H1 (cell line): ENCODE measurements at regions not wholly inside any gene's neighbourhood (a gene's known extent, or its start where the extent isn't known, plus 50 kb on each side); places are given as distances from the start of the nearest gene placed in this dataset.

Experiments
- CTCF ChIA-PET: fragments of 300-600 bp; sonication (Branson Sonifier 250); formaldehyde crosslinking; loops from one replicate; lab custom pipeline; 2021; ENCODE audit not compliant: partially characterized antibody; lab: Charles Lee
- POLR2A ChIA-PET: fragments of 300-600 bp; sonication (Branson Sonifier 250); formaldehyde crosslinking; loops from one replicate; lab custom pipeline; 2021; ENCODE audit warnings: inconsistent platforms; ENCODE audit not compliant: partially characterized antibody; lab: Charles Lee
- DNase-seq, 2 experiments: peaks; one replicate each; pipeline versions ENCODE4 v3.0.0 to v3.0.0-alpha.2; 2010 to 2022; ENCODE audit warnings: low spot score in 2 of 2, low read depth in 1 of 2, mixed read lengths in 1 of 2
- FAIRE-seq: peaks from 2 replicates; lab custom pipeline; 2011; peaks lifted over from hg19 to GRCh38; lab: Jason Lieb, UNC
- H2AFZ ChIP-seq: 2 replicates; pipeline ENCODE4 v1.8.1; 2012; ENCODE audit warnings: low read length, inconsistent platforms
- H2AK5ac ChIP-seq: 2 replicates; pipeline ENCODE4 v1.6.1; 2013; ENCODE audit warnings: low read depth, low read length
- H2BK120ac ChIP-seq: replicated peaks from 2 replicates; pipeline ENCODE3; 2013; ENCODE audit warnings: low read depth, low read length, inconsistent platforms
- H2BK12ac ChIP-seq: 2 replicates; pipeline ENCODE4 v1.6.1; 2013; ENCODE audit warnings: low read depth, low read length
- H2BK15ac ChIP-seq: 2 replicates; pipeline ENCODE4 v1.6.1; 2013; ENCODE audit warnings: low read length
- H2BK20ac ChIP-seq: 2 replicates; pipeline ENCODE4 v1.6.1; 2013; ENCODE audit warnings: low read length
- H2BK5ac ChIP-seq: 2 replicates; pipeline ENCODE4 v1.6.1; 2013; ENCODE audit warnings: low read depth, low read length
- H3K14ac ChIP-seq: 2 replicates; pipeline ENCODE4 v1.6.1; 2013; ENCODE audit warnings: inconsistent platforms; ENCODE audit not compliant: insufficient read length
- H3K18ac ChIP-seq: 2 replicates; pipeline ENCODE4 v1.6.1; 2013; ENCODE audit warnings: low read length; ENCODE audit errors: extremely low read depth
- H3K23ac ChIP-seq: 2 replicates; pipeline ENCODE4 v1.6.1; 2013; ENCODE audit warnings: inconsistent platforms; ENCODE audit not compliant: insufficient read length
- H3K23me2 ChIP-seq: 2 replicates; pipeline ENCODE4 v1.6.1; 2013; ENCODE audit warnings: low read depth, low read length
- H3K27ac ChIP-seq: 2 replicates; pipeline ENCODE4 v1.6.1; 2011; ENCODE audit warnings: low read depth, low read length, inconsistent platforms
- H3K27me3 ChIP-seq, 4 experiments: replicated peaks in 1 of 4; 1 replicate in 1 of 4; 2 replicates in 3 of 4; pipeline versions ENCODE4 v1.6.1 to v1.8.1; 2011 to 2013; ENCODE audit warnings: low read length in 3 of 4, mild to moderate bottlenecking in 3 of 4, inconsistent platforms in 2 of 4, mixed read lengths in 2 of 4, moderate library complexity in 1 of 4; ENCODE audit not compliant: control insufficient read depth in 3 of 4, insufficient read depth in 3 of 4; ENCODE audit errors: extremely low read depth in 1 of 4
- H3K36me3 ChIP-seq, 4 experiments: 2 replicates each; pipeline versions ENCODE4 v1.6.1 to v1.8.1; 2011 to 2013; ENCODE audit warnings: mild to moderate bottlenecking in 4 of 4, low read length in 3 of 4, moderate library complexity in 2 of 4, control low read depth in 1 of 4, inconsistent platforms in 1 of 4; ENCODE audit not compliant: insufficient read depth in 4 of 4, control insufficient read depth in 2 of 4
- H3K4ac ChIP-seq: replicated peaks from 2 replicates; pipeline ENCODE3; 2013; ENCODE audit warnings: low read length, low read depth, mixed read lengths, inconsistent platforms; ENCODE audit not compliant: insufficient read length
- H3K4me1 ChIP-seq, 4 experiments: replicated peaks in 1 of 4; 1 replicate in 1 of 4; 2 replicates in 3 of 4; pipeline versions ENCODE4 v1.6.1 to v1.8.1; 2011 to 2013; ENCODE audit warnings: low read length in 3 of 4, inconsistent platforms in 2 of 4, mixed read lengths in 1 of 4; ENCODE audit not compliant: insufficient read depth in 4 of 4, control insufficient read depth in 3 of 4
- H3K4me2 ChIP-seq, 2 experiments: 2 replicates each; pipeline versions ENCODE4 v1.6.1 to v1.8.1; 2011 to 2013; ENCODE audit warnings: low read depth in 2 of 2, low read length in 2 of 2, control low read depth in 1 of 2, inconsistent platforms in 1 of 2, mild to moderate bottlenecking in 1 of 2; ENCODE audit not compliant: insufficient read depth in 1 of 2
- H3K4me3 ChIP-seq, 4 experiments: fragments of 200-600, 300-600 bp in 1 of 4; sonication (generic), shearing (Covaris generic), sonication (Bioruptor Twin) in 1 of 4; 2 replicates each; pipeline versions ENCODE4 v1.5.1 to v1.8.1; 2011 to 2016; ENCODE audit warnings: low read length in 4 of 4, low read depth in 3 of 4, control low read depth in 2 of 4, inconsistent platforms in 2 of 4, mild to moderate bottlenecking in 2 of 4, mixed read lengths in 1 of 4, moderate library complexity in 1 of 4; ENCODE audit not compliant: insufficient read depth in 2 of 4; ENCODE audit errors: extremely low read depth in 1 of 4
- H3K56ac ChIP-seq: replicated peaks from 2 replicates; pipeline ENCODE3; 2013; ENCODE audit warnings: low read depth, mild to moderate bottlenecking, mixed read lengths, low read length, inconsistent platforms; ENCODE audit not compliant: insufficient read length
- H3K79me1 ChIP-seq: 2 replicates; pipeline ENCODE4 v1.6.1; 2013; ENCODE audit warnings: low read depth, low read length, control low read depth
- H3K79me2 ChIP-seq, 2 experiments: 2 replicates each; pipeline versions ENCODE4 v1.6.1 to v1.8.1; 2012 to 2013; ENCODE audit warnings: low read length in 2 of 2, mild to moderate bottlenecking in 2 of 2, inconsistent platforms in 1 of 2; ENCODE audit not compliant: insufficient read depth in 2 of 2, control insufficient read depth in 1 of 2
- H3K9ac ChIP-seq, 4 experiments: replicated peaks in 1 of 4; 1 replicate in 1 of 4; 2 replicates in 3 of 4; pipeline versions ENCODE4 v1.6.1 to v1.8.1; 2011 to 2013; ENCODE audit warnings: low read depth in 3 of 4, low read length in 3 of 4, control low read depth in 2 of 4, mild to moderate bottlenecking in 2 of 4, moderate library complexity in 2 of 4, inconsistent platforms in 1 of 4; ENCODE audit errors: extremely low read depth in 1 of 4
- H3K9me3 ChIP-seq, 2 experiments: 2 replicates each; pipeline versions ENCODE4 v1.6.1 to v1.8.1; 2012 to 2013; ENCODE audit warnings: mild to moderate bottlenecking in 2 of 2, moderate library complexity in 2 of 2, control low read depth in 1 of 2, inconsistent platforms in 1 of 2, low read depth in 1 of 2, low read length in 1 of 2, mixed read lengths in 1 of 2; ENCODE audit not compliant: insufficient read depth in 2 of 2
- H4K20me1 ChIP-seq, 2 experiments: replicated peaks in 1 of 2; 2 replicates each; pipeline versions ENCODE3 to v1.8.1; 2011 to 2013; ENCODE audit warnings: inconsistent platforms in 2 of 2, low read length in 2 of 2, mild to moderate bottlenecking in 1 of 2; ENCODE audit not compliant: insufficient read depth in 2 of 2, control insufficient read depth in 1 of 2
- H4K5ac ChIP-seq: 2 replicates; pipeline ENCODE4 v1.6.1; 2013; ENCODE audit warnings: low read length, low read depth, mixed read lengths, inconsistent platforms; ENCODE audit not compliant: insufficient read length
- H4K8ac ChIP-seq: 2 replicates; pipeline ENCODE4 v1.8.0; 2013; ENCODE audit warnings: mild to moderate bottlenecking, moderate library complexity, low read length, inconsistent platforms; ENCODE audit not compliant: insufficient read depth; ENCODE audit errors: extremely low read depth
- H4K91ac ChIP-seq: replicated peaks from 2 replicates; pipeline ENCODE3; 2013; ENCODE audit warnings: low read length, mixed read lengths, inconsistent platforms; ENCODE audit not compliant: insufficient read length
- MAFK ChIP-seq: IDR thresholded peaks from 2 replicates; pipeline ENCODE4 v1.6.1; 2012; ENCODE audit warnings: low read depth, mild to moderate bottlenecking, improper control_type of control experiment, low read length
- WGBS, 2 experiments: shearing (Covaris generic) in 1 of 2; methylation state at CpG; one replicate each; pipeline versions ENCODE4 v1.1.6 to v1.1.7; 2013 to 2015; ENCODE audit warnings: low lambda C conversion rate in 2 of 2, mixed read lengths in 2 of 2, inconsistent platforms in 1 of 2, low coverage in 1 of 2, missing lambda C conversion rate in 1 of 2; ENCODE audit not compliant: insufficient replicate concordance in 2 of 2, insufficient coverage in 1 of 2, insufficient read length in 1 of 2; ENCODE audit errors: extremely low coverage in 1 of 2, missing lambda C conversion rate in 1 of 2; 5-methylcytosine and 5-hydroxymethylcytosine counted together

- Histone ChIP-seq H3K23ac (no peak overlapping the region), H3K4ac (no peak overlapping the region), H3K9me3 (no peaks in the 10 kb centered on the region), H3K18ac (no peak overlapping the region), H2AK5ac (no peak overlapping the region), H3K27ac (no peak overlapping the region), H3K79me1 (no peaks in the 10 kb centered on the region), H2BK12ac (no peak overlapping the region), H4K20me1 (no peaks in the 10 kb centered on the region), H3K27me3 (no peaks in the 10 kb centered on the region), H2BK15ac (no peak overlapping the region), H3K79me2 (no peaks in the 10 kb centered on the region), H4K5ac (no peak overlapping the region), H2BK20ac (no peak overlapping the region), H3K4me2 (no peak overlapping the region), H3K36me3 (no peaks in the 10 kb centered on the region), H2BK5ac (no peak overlapping the region), H3K4me1 (peaks cover 0 to 7% (median 2%) of the 10 kb centered on the region in 4 experiments; a peak in 4 of 7 replicates), H3K23me2 (no peaks in the 10 kb centered on the region), H4K91ac (no peak overlapping the region), H3K9ac (no peak overlapping the region), H2BK120ac (no peak overlapping the region), H3K56ac (no peak overlapping the region), H2AFZ (0 out of 2 replicates have a peak overlapping the region, but pooled peaks have one; percentile 8), H3K4me3 (no peak overlapping the region), H3K14ac (no peak overlapping the region), H4K8ac (no peak overlapping the region)
- TF ChIP-seq MAFK, result no peak
- FAIRE-seq (no peak), DNase-seq (no peak)
- 62% methylated on average over 3 of the region's 3 CpGs; no CpG with 5 or more reads in 1 of the 2 experiments for WGBS, 2 experiments
- ChIA-PET POLR2A (interaction anchor here (1.5 kb wide), 1 partner anchor 15 kb away, joined by 3 read pairs; no protein-coding TSS in a partner anchor), CTCF (interaction anchor here (0.9 kb wide), 1 partner anchor 54 kb away, joined by 3 read pairs; no protein-coding TSS in a partner anchor)
Measured at GRCh38 chr1:68963353-68963752, 466.5 kb upstream of the DEPDC1 start.
